Naive thymus-derived CD8-positive, alpha-beta T cell (primary cell): ENCODE measurements at regions not wholly inside any gene's neighbourhood (a gene's known extent, or its start where the extent isn't known, plus 50 kb on each side); places are given as distances from the start of the nearest gene placed in this dataset.
A peak's percentile ranks its signal among the peaks of the same experiment; 100 is the strongest.
"Not testable (repeated sequence)": the region's sequence is repeated elsewhere in the genome, so short reads cannot be mapped to it uniquely, and the experiment has no call there.

Experiments
- ATAC-seq, 2 donors: fragments of 150-1000 bp; cut with Tn5 transposase in 1 of 2; sonication (Bioruptor Pico), chemical (Tn5 transposase) in 1 of 2; 1 replicate in 1 of 2; 2 replicates in 1 of 2; pipeline ENCODE4 v1.10.0; 2021; ENCODE audit warnings: mild to moderate bottlenecking in 2 of 2, moderate library complexity in 2 of 2
- POLR2A ChIA-PET: fragments of 350-600 bp; sonication (Branson Sonifier 250); formaldehyde crosslinking; loops from one replicate; lab custom pipeline; 2021; ENCODE audit warnings: antibody characterized with exemption; lab: Charles Lee
- DNase-seq, 10 donors: peaks; one replicate each; pipeline versions ENCODE4 v3.0.0 to v3.0.0-alpha.2; 2020 to 2022
- H3K27ac Mint-ChIP-seq, 10 donors: one replicate each; pipeline ENCODE4 v1.8.0; 2020 to 2022; ENCODE audit warnings: mild to moderate bottlenecking in 10 of 10, mixed read lengths in 10 of 10, moderate library complexity in 4 of 10, inconsistent platforms in 1 of 10
- H3K27me3 Mint-ChIP-seq, 5 donors: one replicate each; pipeline ENCODE4 v1.8.0; 2021 to 2022; ENCODE audit warnings: mixed read lengths in 5 of 5
- H3K36me3 Mint-ChIP-seq, 3 donors: one replicate each; pipeline ENCODE4 v1.8.0; 2020 to 2022; ENCODE audit warnings: mixed read lengths in 3 of 3, mild to moderate bottlenecking in 2 of 3, inconsistent platforms in 1 of 3
- H3K4me1 Mint-ChIP-seq, 4 donors: one replicate each; pipeline ENCODE4 v1.8.0; 2021 to 2022; ENCODE audit warnings: mixed read lengths in 4 of 4
- H3K4me3 Mint-ChIP-seq, 10 donors: one replicate each; pipeline ENCODE4 v1.8.0; 2020 to 2022; ENCODE audit warnings: mild to moderate bottlenecking in 10 of 10, mixed read lengths in 10 of 10, moderate library complexity in 6 of 10, inconsistent platforms in 1 of 10
- H3K9me3 Mint-ChIP-seq, 9 donors: one replicate each; pipeline ENCODE4 v1.8.0; 2020 to 2022; ENCODE audit warnings: mixed read lengths in 9 of 9, mild to moderate bottlenecking in 3 of 9, inconsistent platforms in 1 of 9, moderate library complexity in 1 of 9

DNA sequence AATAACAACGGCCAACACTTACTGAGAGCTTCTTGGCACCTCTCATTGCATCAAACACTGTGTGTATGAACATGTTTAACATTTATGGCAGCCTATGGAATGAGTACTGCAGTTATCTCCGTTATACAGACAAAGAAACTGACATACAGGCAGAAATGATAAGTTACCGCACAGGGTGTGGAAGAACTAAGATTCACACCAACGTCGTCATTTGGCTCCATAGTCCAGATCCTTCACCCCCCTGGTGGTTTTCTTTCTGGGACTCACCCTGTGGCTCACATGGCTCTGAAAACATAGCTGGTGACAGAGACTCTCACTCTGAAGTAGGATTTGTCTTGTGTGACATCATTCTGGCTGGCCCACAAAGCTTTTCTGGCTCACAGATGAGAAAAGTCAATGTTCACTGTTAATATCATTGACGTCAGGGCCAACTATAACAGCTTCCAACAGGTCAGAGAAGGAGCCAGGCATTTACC lies 230.1 kb downstream of the DLEU7 start:
- no peak for ATAC-seq
- Mint-ChIP-seq H3K9me3 (no peaks in the 10 kb centered on the region), H3K27ac (no peak overlapping the region), H3K4me1 (peaks cover 7 to 34% (median 16%) of the 10 kb centered on the region in 4 donors), H3K27me3 (peaks cover 1 to 18% (median 6%) of the 10 kb centered on the region in 5 donors), H3K36me3 (no peaks in the 10 kb centered on the region), H3K4me3 (no peak overlapping the region)
- DNase-seq: no peak
- POLR2A ChIA-PET: no interaction called here

DNA sequence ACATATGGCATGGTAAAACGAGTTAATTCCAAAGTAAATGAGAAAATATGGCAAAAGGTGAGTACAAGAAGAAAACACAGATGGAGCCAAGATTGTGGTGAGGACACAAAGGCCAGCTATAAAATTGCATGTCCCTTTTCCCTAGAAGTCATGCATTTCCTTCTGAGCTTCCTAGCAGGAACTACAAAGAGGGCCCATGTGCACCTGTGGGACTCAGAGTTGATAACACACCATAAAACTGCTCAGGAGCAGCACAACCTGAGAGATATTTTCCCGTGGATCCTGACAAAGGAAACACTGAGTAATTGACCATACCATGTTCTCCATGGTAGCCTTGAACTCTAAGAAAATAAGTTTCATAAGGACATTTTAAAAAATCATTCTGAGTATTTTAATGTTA lies 228.3 kb downstream of the DLEU7 start:
- no peak for ATAC-seq
- peaks cover 7 to 34% (median 16%) of the 10 kb centered on the region in 4 donors for H3K4me1 Mint-ChIP-seq
- DNase-seq: no peak
- no peaks in the 10 kb centered on the region for H3K9me3 Mint-ChIP-seq
- no peaks in the 10 kb centered on the region for H3K36me3 Mint-ChIP-seq
- no peak overlapping the region for H3K27ac Mint-ChIP-seq
- no peak overlapping the region for H3K4me3 Mint-ChIP-seq
- H3K27me3 Mint-ChIP-seq: peaks cover 0 to 6% (median 0%) of the 10 kb centered on the region in 5 donors
- POLR2A ChIA-PET: no interaction called here

DNA sequence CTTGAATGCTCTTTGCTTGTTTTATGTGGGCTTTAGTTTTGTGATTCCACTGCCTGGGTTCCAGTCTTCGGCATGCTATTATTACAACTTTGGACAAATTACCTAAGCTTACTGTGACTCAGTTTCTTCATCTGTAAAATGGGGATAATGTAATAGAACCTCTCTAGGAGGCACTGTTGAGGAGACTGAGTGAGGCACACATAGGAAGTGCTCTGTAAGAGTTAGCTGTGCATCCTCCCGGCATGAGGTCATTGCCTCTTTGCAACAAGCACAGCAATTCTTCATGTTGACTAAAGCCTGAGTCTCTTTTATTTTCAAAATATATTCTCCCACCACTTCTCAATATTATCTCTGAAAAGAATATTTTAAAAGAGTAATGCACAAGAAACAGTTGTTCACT lies 227.4 kb downstream of the DLEU7 start:
- no peak for ATAC-seq
- Mint-ChIP-seq H3K4me3 (no peak overlapping the region), H3K36me3 (no peaks in the 10 kb centered on the region), H3K9me3 (no peaks in the 10 kb centered on the region), H3K4me1 (peaks cover 6 to 28% (median 12%) of the 10 kb centered on the region in 4 donors), H3K27ac (no peak overlapping the region), H3K27me3 (peaks cover 0 to 6% (median 0%) of the 10 kb centered on the region in 5 donors)
- POLR2A ChIA-PET: no interaction called here
- DNase-seq: no peak

DNA sequence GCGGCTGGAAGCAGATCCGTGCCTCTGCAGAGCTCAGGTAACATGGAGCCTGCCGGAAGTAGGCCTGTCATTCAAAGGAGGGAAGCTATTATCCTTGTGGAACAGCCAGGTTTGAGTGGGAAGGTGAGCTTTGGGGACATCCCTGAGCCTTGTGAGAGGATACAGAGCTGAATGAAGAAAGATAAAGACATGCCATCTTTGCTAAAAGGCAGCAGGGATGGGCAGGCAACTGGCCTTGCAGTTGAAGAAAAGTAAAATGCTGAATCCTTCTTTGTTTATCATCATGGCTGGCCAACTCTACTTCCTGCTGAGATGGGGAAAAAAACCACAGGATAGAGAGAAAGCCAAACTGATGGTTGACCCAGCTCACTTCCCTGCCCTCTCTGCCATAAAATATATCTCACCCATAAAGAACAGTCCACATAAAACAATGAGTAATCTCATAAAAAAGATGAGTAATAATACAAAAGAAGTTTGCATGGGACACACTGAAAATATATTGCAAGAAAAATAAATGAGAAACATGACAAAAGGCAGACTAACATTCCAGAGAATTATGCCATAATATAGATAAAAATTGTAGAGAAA lies 226.3 kb downstream of the DLEU7 start:
- Mint-ChIP-seq H3K36me3 (no peaks in the 10 kb centered on the region), H3K27me3 (peaks cover 0 to 3% (median 0%) of the 10 kb centered on the region in 5 donors), H3K9me3 (no peaks in the 10 kb centered on the region), H3K27ac (peak overlapping the region in 1 of 10 donors; percentile 30), H3K4me3 (no peak overlapping the region), H3K4me1 (peaks cover 0 to 17% (median under 1%) of the 10 kb centered on the region in 4 donors)
- POLR2A ChIA-PET: no interaction called here
- DNase-seq: no peak
- ATAC-seq: no peak

DNA sequence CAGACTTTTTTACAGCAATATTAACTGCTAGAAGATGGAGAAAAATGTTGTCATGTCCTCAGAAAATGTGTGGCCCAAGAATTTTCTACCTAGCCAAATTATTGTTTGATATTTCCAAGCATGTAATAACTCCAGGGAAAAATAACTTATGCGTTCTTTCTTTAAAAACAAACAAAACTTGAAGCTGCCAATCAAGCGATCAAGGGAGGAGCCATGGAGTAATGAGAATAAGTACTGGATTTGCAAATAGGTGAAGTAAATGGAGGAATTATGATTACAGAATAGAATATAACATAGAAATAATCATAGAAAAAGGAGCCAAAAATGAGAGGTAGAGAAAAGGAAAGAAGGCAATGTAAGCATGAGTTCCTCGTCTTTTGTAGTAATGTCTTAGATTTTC lies 225.3 kb downstream of the DLEU7 start:
- Mint-ChIP-seq H3K27me3 (peaks cover 0 to 3% (median 0%) of the 10 kb centered on the region in 5 donors), H3K36me3 (no peaks in the 10 kb centered on the region), H3K9me3 (no peaks in the 10 kb centered on the region), H3K27ac (no peak overlapping the region), H3K4me1 (peaks cover 0 to 13% (median 0%) of the 10 kb centered on the region in 4 donors), H3K4me3 (no peak overlapping the region)
- ATAC-seq (no peak), DNase-seq (no peak)
- POLR2A ChIA-PET: no interaction called here

DNA sequence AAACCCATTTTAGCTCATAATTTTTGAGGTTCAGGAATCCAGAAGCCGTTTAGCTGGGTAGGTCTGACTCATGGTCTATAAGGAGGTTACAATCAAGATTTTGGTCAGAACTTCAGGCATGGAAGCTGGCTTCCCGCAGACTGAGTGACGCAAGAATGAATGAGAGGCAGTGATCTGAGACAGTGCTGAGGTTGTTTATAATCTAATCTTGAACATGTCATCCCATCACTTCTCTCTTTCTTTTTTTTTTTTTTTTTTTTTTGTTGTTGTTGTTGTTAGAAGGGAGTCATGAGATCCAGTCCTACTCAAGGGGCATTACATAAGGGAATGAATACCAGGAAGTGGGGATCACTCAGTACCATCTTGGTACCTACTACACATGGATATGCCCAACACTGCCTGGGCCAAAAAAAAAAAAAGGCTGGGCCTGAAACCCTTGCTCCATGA lies 217.4 kb downstream of the DLEU7 start:
- no peak for ATAC-seq
- Mint-ChIP-seq H3K4me3 (no peak overlapping the region), H3K36me3 (no peaks in the 10 kb centered on the region), H3K9me3 (no peaks in the 10 kb centered on the region), H3K27me3 (peaks cover 0 to 2% (median 0%) of the 10 kb centered on the region in 5 donors), H3K4me1 (peaks cover 0 to 6% (median 0%) of the 10 kb centered on the region in 4 donors), H3K27ac (no peak overlapping the region)
- POLR2A ChIA-PET: interaction anchor here (0.7 kb wide), 1 partner anchor 48 kb away, joined by 8 read pairs; no protein-coding TSS in a partner anchor
- no peak for DNase-seq

- POLR2A ChIA-PET: no interaction called here
- H3K4me3 Mint-ChIP-seq: no peak overlapping the region
- ATAC-seq (no peak), DNase-seq (no peak)
- no peaks in the 10 kb centered on the region for H3K36me3 Mint-ChIP-seq
- H3K27me3 Mint-ChIP-seq: peaks cover 0 to 2% (median 0%) of the 10 kb centered on the region in 5 donors
- H3K27ac Mint-ChIP-seq: no peak overlapping the region
- peaks cover 0 to 6% (median 0%) of the 10 kb centered on the region in 4 donors for H3K4me1 Mint-ChIP-seq
- no peaks in the 10 kb centered on the region for H3K9me3 Mint-ChIP-seq
These were observed 216.4 kb downstream of the DLEU7 start for GRCh38 chr13:50627111-50627510.

- H3K36me3 Mint-ChIP-seq, ATAC-seq: not testable (repeated sequence)
These were observed 215.0 kb downstream of the DLEU7 start for GRCh38 chr13:50628512-50628911.

GRCh38 chr13:50629497-50629896 lies 214.0 kb downstream of the DLEU7 start:
- no peaks in the 10 kb centered on the region for H3K27me3 Mint-ChIP-seq
- no peak overlapping the region for H3K4me3 Mint-ChIP-seq
- POLR2A ChIA-PET: interaction anchor here (0.6 kb wide), 1 partner anchor 542 kb away, joined by 3 read pairs; no protein-coding TSS in a partner anchor

More at GRCh38 chr13:50628512-50628911, 215.0 kb downstream of the DLEU7 start:
- H3K27ac Mint-ChIP-seq, POLR2A ChIA-PET, DNase-seq, H3K27me3 Mint-ChIP-seq, H3K4me1 Mint-ChIP-seq, H3K9me3 Mint-ChIP-seq, H3K4me3 Mint-ChIP-seq: not testable (repeated sequence)

DNA sequence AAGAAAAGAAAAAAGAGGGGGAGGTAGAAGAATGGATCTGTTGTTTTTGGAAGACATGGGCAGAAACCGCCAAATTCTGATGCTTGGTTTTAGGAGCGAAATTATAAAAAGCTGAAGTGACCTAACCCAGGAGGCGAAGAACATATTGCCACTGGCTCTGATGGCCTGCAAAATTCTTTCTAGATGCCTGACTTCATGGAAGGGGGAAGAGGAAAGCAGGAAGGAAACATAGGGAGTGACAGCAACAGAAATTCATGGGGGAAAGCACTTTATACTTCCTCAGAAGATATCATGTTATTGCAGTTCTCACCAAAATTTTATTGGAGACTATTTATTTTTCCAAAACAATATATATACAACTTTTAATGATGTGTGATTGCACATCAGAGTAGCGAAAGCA lies 213.5 kb downstream of the DLEU7 start:
- Mint-ChIP-seq H3K4me1 (peaks cover 0 to 10% (median 0%) of the 10 kb centered on the region in 4 donors), H3K36me3 (no peaks in the 10 kb centered on the region), H3K9me3 (no peaks in the 10 kb centered on the region), H3K27me3 (no peaks in the 10 kb centered on the region), H3K4me3 (no peak overlapping the region), H3K27ac (no peak overlapping the region)
- POLR2A ChIA-PET: interaction anchor here (0.6 kb wide), 1 partner anchor 543 kb away, joined by 3 read pairs; no protein-coding TSS in a partner anchor
- DNase-seq: no peak
- ATAC-seq: no peak

More at GRCh38 chr13:50629497-50629896, 214.0 kb downstream of the DLEU7 start:
- Mint-ChIP-seq H3K27ac (no peak overlapping the region), H3K4me1 (peaks cover 0 to 8% (median 0%) of the 10 kb centered on the region in 4 donors), H3K9me3 (no peaks in the 10 kb centered on the region), H3K36me3 (no peaks in the 10 kb centered on the region)
- no peak for ATAC-seq
- DNase-seq: no peak

GRCh38 chr13:50631041-50631440 lies 212.5 kb downstream of the DLEU7 start:
- ATAC-seq: no peak
- Mint-ChIP-seq H3K4me1 (peaks cover 0 to 17% (median 0%) of the 10 kb centered on the region in 4 donors), H3K36me3 (no peaks in the 10 kb centered on the region), H3K27ac (no peak overlapping the region), H3K9me3 (no peaks in the 10 kb centered on the region), H3K4me3 (no peak overlapping the region), H3K27me3 (no peaks in the 10 kb centered on the region)
- no peak for DNase-seq
- POLR2A ChIA-PET: no interaction called here

DNA sequence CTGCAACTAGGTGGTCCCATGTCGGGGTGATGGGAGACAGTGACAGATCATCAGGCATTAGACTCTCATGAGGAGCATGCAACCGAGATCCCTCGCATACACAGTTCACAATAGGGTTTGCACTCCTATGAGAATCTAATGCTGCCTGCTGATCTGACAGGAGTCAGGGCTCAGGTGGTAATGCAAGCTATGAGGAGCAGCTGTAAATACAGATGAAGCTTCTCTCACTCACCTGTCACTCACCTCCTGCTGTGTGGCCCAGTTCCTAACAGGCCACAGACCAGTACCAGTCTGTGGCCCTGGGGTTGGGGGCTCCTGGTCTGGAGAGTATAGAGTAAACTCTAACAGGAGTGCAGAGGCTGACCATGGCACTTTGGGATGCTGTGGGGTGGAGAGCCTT lies 209.2 kb downstream of the DLEU7 start:
- no peaks in the 10 kb centered on the region for H3K27me3 Mint-ChIP-seq
- H3K9me3 Mint-ChIP-seq: no peaks in the 10 kb centered on the region
- no peaks in the 10 kb centered on the region for H3K36me3 Mint-ChIP-seq
- ATAC-seq: no peak
- H3K27ac Mint-ChIP-seq: no peak overlapping the region
- no peak overlapping the region for H3K4me3 Mint-ChIP-seq
- peaks cover 0 to 15% (median 0%) of the 10 kb centered on the region in 4 donors for H3K4me1 Mint-ChIP-seq
- POLR2A ChIA-PET: no interaction called here
- no peak for DNase-seq

DNA sequence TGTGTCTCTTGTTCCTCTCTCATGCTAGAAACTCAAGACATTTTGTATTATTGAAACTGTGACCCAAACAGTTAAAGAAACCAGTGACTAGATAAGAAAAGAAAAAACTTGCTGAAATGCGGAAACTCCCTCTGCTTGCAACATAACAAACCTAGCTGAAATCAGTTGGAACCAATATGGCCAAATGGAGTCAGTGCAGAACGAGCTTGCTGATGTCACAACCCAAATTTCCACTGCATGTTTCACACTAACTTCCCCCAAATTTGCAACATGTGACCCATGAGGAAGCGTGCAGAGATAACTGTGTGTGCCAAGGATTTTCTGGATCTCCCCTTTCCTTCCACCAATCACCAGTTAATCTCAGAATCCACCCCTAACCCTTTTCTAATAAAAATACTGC lies 208.0 kb downstream of the DLEU7 start:
- Mint-ChIP-seq H3K27ac (peak overlapping the region in 2 of 10 donors; percentile 6 to 56), H3K36me3 (no peaks in the 10 kb centered on the region), H3K4me3 (no peak overlapping the region), H3K27me3 (no peaks in the 10 kb centered on the region), H3K4me1 (peaks cover 0 to 15% (median 0%) of the 10 kb centered on the region in 4 donors), H3K9me3 (no peaks in the 10 kb centered on the region)
- POLR2A ChIA-PET: interaction anchor here (0.5 kb wide), 1 partner anchor 1265 kb away, joined by 3 read pairs; no protein-coding TSS in a partner anchor
- ATAC-seq (no peak), DNase-seq (no peak)
